ENCODE measurements at regions not wholly inside any gene's neighbourhood (a gene's known extent, or its start where the extent isn't known, plus 50 kb on each side); places are given as distances from the start of the nearest gene placed in this dataset.

- TF ChIP-seq ZNF567 (CRISPR knock-in tag; IDR thresholded peaks at IDR 0.05; ENCODE audit: borderline replicate concordance) (no peak), NR2F1 (CRISPR knock-in tag; IDR thresholded peaks at IDR 0.05) (peak in 1 of 2 experiments; percentile 69; a peak in 2 of 4 replicates), BHLHE40 (IDR thresholded peaks at IDR 0.05; ENCODE audit: low read length) (peak; percentile 48), ZKSCAN8 (CRISPR knock-in tag; IDR thresholded peaks at IDR 0.05; ENCODE audit: borderline replicate concordance) (peak; percentile 88; the same call in 1 of the 2 replicates), MATR3 (CRISPR knock-in tag; IDR thresholded peaks at IDR 0.05) (no peak), CSRNP1 (CRISPR knock-in tag; IDR thresholded peaks at IDR 0.05) (peak; percentile 31; the same call in 1 of the 2 replicates), NONO (IDR thresholded peaks at IDR 0.05) (no peak), NONO (CRISPR knock-in tag; conservative IDR thresholded peaks at IDR 0.05) (peak; percentile 86), MAFG (CRISPR knock-in tag; IDR thresholded peaks at IDR 0.05) (no peak), BORCS8-MEF2B (CRISPR knock-in tag; IDR thresholded peaks at IDR 0.05) (peak; percentile 34; the same call in 1 of the 2 replicates), POLR2AphosphoS5 (IDR thresholded peaks at IDR 0.05; ENCODE audit: low read depth, low read length) (no peak), ZNF597 (CRISPR knock-in tag; IDR thresholded peaks at IDR 0.05) (no peak), ZBTB43 (CRISPR knock-in tag; conservative IDR thresholded peaks at IDR 0.05) (peak; percentile 99), HDAC1 (CRISPR knock-in tag; IDR thresholded peaks at IDR 0.05) (peak; percentile 91), KLF15 (CRISPR knock-in tag; IDR thresholded peaks at IDR 0.05; ENCODE audit: borderline replicate concordance) (no peak), HMG20A (CRISPR knock-in tag; IDR thresholded peaks at IDR 0.05; ENCODE audit: borderline replicate concordance) (peak; percentile 97), FLYWCH1 (CRISPR knock-in tag; IDR thresholded peaks at IDR 0.05) (no peak), NCOA2 (CRISPR knock-in tag; IDR thresholded peaks at IDR 0.05) (peak; percentile 95)
- TF ChIP-seq, protein P1, sequence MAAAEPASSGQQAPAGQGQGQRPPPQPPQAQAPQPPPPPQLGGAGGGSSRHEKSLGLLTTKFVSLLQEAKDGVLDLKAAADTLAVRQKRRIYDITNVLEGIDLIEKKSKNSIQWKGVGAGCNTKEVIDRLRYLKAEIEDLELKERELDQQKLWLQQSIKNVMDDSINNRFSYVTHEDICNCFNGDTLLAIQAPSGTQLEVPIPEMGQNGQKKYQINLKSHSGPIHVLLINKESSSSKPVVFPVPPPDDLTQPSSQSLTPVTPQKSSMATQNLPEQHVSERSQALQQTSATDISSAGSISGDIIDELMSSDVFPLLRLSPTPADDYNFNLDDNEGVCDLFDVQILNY (CRISPR knock-in tag; conservative IDR thresholded peaks at IDR 0.05): no peak
- TF ChIP-seq, protein P2, sequence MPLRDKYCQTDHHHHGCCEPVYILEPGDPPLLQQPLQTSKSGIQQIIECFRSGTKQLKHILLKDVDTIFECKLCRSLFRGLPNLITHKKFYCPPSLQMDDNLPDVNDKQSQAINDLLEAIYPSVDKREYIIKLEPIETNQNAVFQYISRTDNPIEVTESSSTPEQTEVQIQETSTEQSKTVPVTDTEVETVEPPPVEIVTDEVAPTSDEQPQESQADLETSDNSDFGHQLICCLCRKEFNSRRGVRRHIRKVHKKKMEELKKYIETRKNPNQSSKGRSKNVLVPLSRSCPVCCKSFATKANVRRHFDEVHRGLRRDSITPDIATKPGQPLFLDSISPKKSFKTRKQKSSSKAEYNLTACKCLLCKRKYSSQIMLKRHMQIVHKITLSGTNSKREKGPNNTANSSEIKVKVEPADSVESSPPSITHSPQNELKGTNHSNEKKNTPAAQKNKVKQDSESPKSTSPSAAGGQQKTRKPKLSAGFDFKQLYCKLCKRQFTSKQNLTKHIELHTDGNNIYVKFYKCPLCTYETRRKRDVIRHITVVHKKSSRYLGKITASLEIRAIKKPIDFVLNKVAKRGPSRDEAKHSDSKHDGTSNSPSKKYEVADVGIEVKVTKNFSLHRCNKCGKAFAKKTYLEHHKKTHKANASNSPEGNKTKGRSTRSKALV (CRISPR knock-in tag; IDR thresholded peaks at IDR 0.05): peak; percentile 61; the same call in 1 of the 2 replicates
- TF ChIP-seq, protein P3, sequence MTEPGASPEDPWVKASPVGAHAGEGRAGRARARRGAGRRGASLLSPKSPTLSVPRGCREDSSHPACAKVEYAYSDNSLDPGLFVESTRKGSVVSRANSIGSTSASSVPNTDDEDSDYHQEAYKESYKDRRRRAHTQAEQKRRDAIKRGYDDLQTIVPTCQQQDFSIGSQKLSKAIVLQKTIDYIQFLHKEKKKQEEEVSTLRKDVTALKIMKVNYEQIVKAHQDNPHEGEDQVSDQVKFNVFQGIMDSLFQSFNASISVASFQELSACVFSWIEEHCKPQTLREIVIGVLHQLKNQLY (CRISPR knock-in tag; IDR thresholded peaks at IDR 0.05): 0 out of 2 replicates have a peak, but pooled peaks have one; percentile 25
Observed at GRCh38 chr5:124661317-124662141, 84.9 kb downstream of the ZNF608 start (continued).
